ENCODE measurements at regions not wholly inside any gene's neighbourhood (a gene's known extent, or its start where the extent isn't known, plus 50 kb on each side); places are given as distances from the start of the nearest gene placed in this dataset.

DNA sequence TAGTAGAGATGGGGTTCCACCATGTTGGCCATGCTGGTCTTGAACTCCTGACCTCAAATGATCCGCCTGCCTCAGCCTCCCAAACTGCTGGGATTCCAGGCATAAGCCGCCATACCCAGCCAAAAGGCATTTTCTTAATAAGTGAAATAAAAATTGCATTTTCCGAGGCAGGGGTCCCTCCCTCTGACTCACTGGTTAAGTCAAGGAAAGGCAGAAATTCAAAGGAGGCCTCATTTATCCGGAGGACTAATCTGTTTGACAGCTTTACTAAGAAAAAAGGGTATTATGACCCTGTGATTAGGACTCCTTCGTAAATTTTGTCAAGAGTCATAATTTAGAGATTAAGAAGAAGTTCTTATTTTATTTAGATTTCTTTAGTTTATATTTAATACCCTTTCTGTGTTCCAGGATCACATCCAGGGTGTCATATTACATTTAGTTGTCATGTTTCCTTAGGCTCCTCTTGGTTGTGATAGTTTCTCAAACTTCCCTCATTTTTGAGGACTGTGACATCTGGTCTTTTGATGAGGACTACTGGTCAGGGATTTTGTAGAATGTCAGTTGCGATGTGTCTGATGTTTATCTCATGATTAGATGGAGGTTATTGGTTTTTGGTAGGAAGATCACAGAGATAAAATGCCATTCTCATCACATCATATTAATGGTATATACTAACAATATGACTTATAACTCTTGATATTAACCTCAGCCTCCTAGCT is 753.7 kb upstream of the AMOT start:
- intact Hi-C loops (cut with DNase I) = no loop called here
- Histone ChIP-seq H3K9me3 (no peaks in the 10 kb centered on the region), H3K36me3 (no peaks in the 10 kb centered on the region), H3K27ac (no peak overlapping the region), H3K4me1 (replicated peaks) (no peaks in the 10 kb centered on the region), H3K27me3 (replicated peaks; ENCODE audit: insufficient read depth) (no peaks in the 10 kb centered on the region), H3K4me3 (no peak overlapping the region)
- TF ChIP-seq POLR2A (IDR thresholded peaks at IDR 0.05) (no peak), POLR2AphosphoS5 (IDR thresholded peaks at IDR 0.05) (no peak), CTCF (IDR thresholded peaks at IDR 0.05) (no peak)
- no peak for DNase-seq (ENCODE audit: low spot score)
- WGBS = 74% methylated on average over 6 of the region's 6 CpGs

DNA sequence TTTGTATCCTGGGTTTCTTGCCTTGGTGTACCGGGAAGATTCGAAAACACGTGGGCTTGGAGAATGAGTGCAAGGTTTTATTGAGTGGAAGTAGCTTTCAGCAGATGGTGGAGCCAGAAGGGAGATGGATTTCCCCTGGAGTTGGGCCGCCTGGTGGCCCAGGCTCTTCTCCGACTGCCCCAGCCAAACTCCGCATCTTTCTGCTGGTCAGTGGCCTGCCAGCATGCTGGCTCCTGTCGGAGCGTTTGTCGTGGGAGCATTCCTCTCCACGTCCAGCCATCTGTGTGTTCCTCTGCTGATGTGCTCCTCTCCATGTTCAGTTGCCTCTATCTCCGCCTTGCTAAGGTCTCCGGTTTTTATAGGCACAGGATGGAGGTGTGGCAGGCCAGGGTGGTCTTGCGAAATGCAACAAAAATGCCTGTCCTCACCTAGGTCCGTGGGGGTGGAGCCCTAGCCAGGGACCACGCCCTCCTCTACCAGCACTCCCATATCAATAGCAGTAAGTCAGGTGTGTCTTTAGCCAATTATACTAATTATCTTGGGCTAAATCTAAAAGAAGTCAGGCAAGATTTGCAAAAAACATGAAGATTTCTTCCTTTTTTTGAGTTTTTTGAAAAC is 745.8 kb upstream of the AMOT start:
- H3K4me1 ChIP-seq (replicated peaks) = no peaks in the 10 kb centered on the region
- TF ChIP-seq POLR2AphosphoS5 (IDR thresholded peaks at IDR 0.05) = no peak
- no peak for TF ChIP-seq CTCF (IDR thresholded peaks at IDR 0.05)
- no peak for TF ChIP-seq POLR2A (IDR thresholded peaks at IDR 0.05)
- H3K36me3 ChIP-seq = no peaks in the 10 kb centered on the region
- H3K27me3 ChIP-seq (replicated peaks; ENCODE audit: insufficient read depth) = no peaks in the 10 kb centered on the region
- 92% methylated on average over 15 of the region's 15 CpGs for WGBS
- no peak overlapping the region for H3K4me3 ChIP-seq
- H3K27ac ChIP-seq = no peak overlapping the region
- DNase-seq (ENCODE audit: low spot score) = no peak
- intact Hi-C loops (cut with DNase I) = no loop called here
- H3K9me3 ChIP-seq = no peaks in the 10 kb centered on the region

- 94% methylated on average over 2 of the region's 2 CpGs for WGBS
- Histone ChIP-seq H3K27me3 (replicated peaks; ENCODE audit: insufficient read depth) (no peaks in the 10 kb centered on the region), H3K4me1 (replicated peaks) (no peaks in the 10 kb centered on the region), H3K36me3 (no peaks in the 10 kb centered on the region), H3K9me3 (no peaks in the 10 kb centered on the region), H3K4me3 (no peak overlapping the region), H3K27ac (no peak overlapping the region)
- DNase-seq (ENCODE audit: low spot score) = no peak
- intact Hi-C loops (cut with DNase I) = no loop called here
- TF ChIP-seq POLR2A (IDR thresholded peaks at IDR 0.05) (no peak), CTCF (IDR thresholded peaks at IDR 0.05) (no peak), POLR2AphosphoS5 (IDR thresholded peaks at IDR 0.05) (no peak)
Observed at GRCh38 chrX:113580486-113580885, 739.9 kb upstream of the AMOT start.

DNA sequence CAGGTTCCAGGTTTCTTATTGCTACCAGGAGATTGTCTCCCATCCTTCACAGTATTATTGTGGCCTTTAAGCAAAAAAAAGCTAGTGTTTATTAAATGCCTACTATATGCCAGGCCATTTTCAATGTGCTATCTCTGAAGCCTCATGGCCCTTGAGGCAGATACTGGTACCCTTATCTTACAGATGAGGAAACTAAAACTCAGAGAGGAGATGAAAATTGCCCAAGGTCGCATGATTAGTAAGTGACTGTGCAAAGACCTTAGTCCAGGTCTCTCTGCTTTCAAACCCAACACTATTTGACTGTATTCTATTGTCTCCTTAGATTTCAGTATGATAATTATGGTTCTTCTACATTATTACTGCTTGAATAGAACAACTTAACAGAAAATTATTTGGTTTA is 717.9 kb upstream of the AMOT start:
- Histone ChIP-seq H3K9me3 (no peaks in the 10 kb centered on the region), H3K4me1 (replicated peaks) (no peaks in the 10 kb centered on the region), H3K27me3 (replicated peaks; ENCODE audit: insufficient read depth) (no peaks in the 10 kb centered on the region), H3K27ac (no peak overlapping the region), H3K36me3 (no peaks in the 10 kb centered on the region), H3K4me3 (no peak overlapping the region)
- TF ChIP-seq POLR2A (IDR thresholded peaks at IDR 0.05) (no peak), POLR2AphosphoS5 (IDR thresholded peaks at IDR 0.05) (no peak), CTCF (IDR thresholded peaks at IDR 0.05) (no peak)
- 100% methylated on average over 1 of the region's 1 CpG for WGBS
- intact Hi-C loops (cut with DNase I) = no loop called here
- DNase-seq (ENCODE audit: low spot score) = no peak

DNA sequence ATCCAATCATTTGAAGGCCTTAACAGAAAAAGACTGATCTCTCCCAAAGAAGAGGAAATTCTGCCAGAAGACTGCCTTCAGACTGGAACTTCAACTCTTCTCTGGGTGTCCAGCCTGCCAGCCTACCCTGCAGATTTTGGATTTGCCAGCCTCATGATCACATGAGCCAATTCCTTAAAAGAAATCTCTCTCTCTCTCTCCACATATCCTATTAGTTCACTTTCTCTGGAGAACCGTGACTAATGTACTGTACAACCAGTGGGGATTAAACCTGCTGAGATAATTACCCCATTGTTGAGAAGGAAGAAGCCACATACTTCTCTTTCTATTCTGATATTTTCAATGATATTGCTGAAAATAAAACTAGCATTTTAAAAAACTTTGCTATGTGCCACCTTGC is 711.3 kb upstream of the AMOT start:
- Histone ChIP-seq H3K4me3 (no peak overlapping the region), H3K36me3 (no peaks in the 10 kb centered on the region), H3K9me3 (no peaks in the 10 kb centered on the region), H3K27me3 (replicated peaks; ENCODE audit: insufficient read depth) (no peaks in the 10 kb centered on the region), H3K27ac (no peak overlapping the region), H3K4me1 (replicated peaks) (no peaks in the 10 kb centered on the region)
- intact Hi-C loops (cut with DNase I) = no loop called here
- WGBS = 86% methylated on average over 1 of the region's 1 CpG
- no peak for DNase-seq (ENCODE audit: low spot score)
- TF ChIP-seq POLR2A (IDR thresholded peaks at IDR 0.05) = no peak
- TF ChIP-seq CTCF (IDR thresholded peaks at IDR 0.05) = no peak
- no peak for TF ChIP-seq POLR2AphosphoS5 (IDR thresholded peaks at IDR 0.05)

Data from prostate gland (tissue), 2 donors.